Tibial nerve (tissue), 4 donors: ENCODE measurements at regions not wholly inside any gene's neighbourhood (a gene's known extent, or its start where the extent isn't known, plus 50 kb on each side); places are given as distances from the start of the nearest gene placed in this dataset.

Experiments used
- DNase-seq, 2 donors: peaks; one replicate each; pipeline ENCODE4 v3.0.0-alpha.2; 2019; ENCODE audit warnings: low spot score in 2 of 2
- H3K27ac ChIP-seq, 4 donors: fragments of 200-600 bp; sonication (generic) in 3 of 4; one replicate each; pipeline ENCODE4 v1.5.1; 2017 to 2019; ENCODE audit warnings: mild to moderate bottlenecking in 1 of 4
- H3K27me3 ChIP-seq, 2 donors: fragments of 200-600 bp; sonication (generic) in 1 of 2; one replicate each; pipeline versions ENCODE4 v1.5.1 to v1.6.0; 2017 to 2019
- H3K36me3 ChIP-seq, 3 donors: fragments of 200-600 bp; sonication (generic); one replicate each; pipeline ENCODE4 v1.5.1; 2018 to 2019
- H3K4me1 ChIP-seq, 4 donors: fragments of 200-600 bp; sonication (generic) in 3 of 4; one replicate each; pipeline ENCODE4 v1.5.1; 2017 to 2019
- H3K4me3 ChIP-seq, 4 donors: fragments of 200-600 bp; sonication (generic) in 3 of 4; one replicate each; pipeline ENCODE4 v1.5.1; 2017 to 2019; ENCODE audit warnings: mild to moderate bottlenecking in 1 of 4, moderate library complexity in 1 of 4
- H3K9me3 ChIP-seq, 4 donors: fragments of 200-600 bp; sonication (generic) in 3 of 4; one replicate each; pipeline ENCODE4 v1.5.1; 2017 to 2019
- CTCF ChIP-seq, 5 experiments: fragments of 200-600 bp in 3 of 5; fragments of 450-650 bp in 2 of 5; sonication (generic) in 3 of 5; IDR thresholded peaks; one replicate each; pipeline ENCODE4 v1.5.1; 2016 to 2019; ENCODE audit warnings: antibody characterized with exemption in 5 of 5, mild to moderate bottlenecking in 3 of 5, moderate library complexity in 2 of 5
- EP300 ChIP-seq, 2 donors: sonication (generic); formaldehyde crosslinking; IDR thresholded peaks; one replicate each; pipeline ENCODE4 v1.6.1; 2017; ENCODE audit warnings: antibody characterized with exemption in 2 of 2, mild to moderate bottlenecking in 1 of 2
- POLR2A ChIP-seq, 2 donors: fragments of 450-650 bp; IDR thresholded peaks; one replicate each; pipeline ENCODE4 v1.6.1; 2017; ENCODE audit warnings: antibody characterized with exemption in 2 of 2, mild to moderate bottlenecking in 2 of 2, moderate library complexity in 2 of 2
- WGBS, 2 donors: methylation state at CpG; one replicate each; pipeline ENCODE4 v1.1.5; 2018; 5-methylcytosine and 5-hydroxymethylcytosine counted together

GRCh38 chr21:20440338-20440737 is 557.9 kb upstream of the NCAM2 start:
- no peaks in the 10 kb centered on the region for H3K36me3 ChIP-seq

GRCh38 chr21:20443558-20444155 is 554.6 kb upstream of the NCAM2 start:
- WGBS, 2 donors, result 68% methylated on average over 13 of the region's 13 CpGs
- H3K36me3 ChIP-seq, result no peaks in the 10 kb centered on the region
- no peak for TF ChIP-seq POLR2A (IDR thresholded peaks at IDR 0.05)
- peak in 2 of 5 experiments; percentile 6 to 12 for TF ChIP-seq CTCF (IDR thresholded peaks at IDR 0.05)
- no peaks in the 10 kb centered on the region for H3K4me1 ChIP-seq
- H3K4me3 ChIP-seq, result no peak overlapping the region
- H3K9me3 ChIP-seq, result no peaks in the 10 kb centered on the region
- DNase-seq, result no peak
- H3K27me3 ChIP-seq, result no peaks in the 10 kb centered on the region
- no peak overlapping the region for H3K27ac ChIP-seq

More at GRCh38 chr21:20440338-20440737, 557.9 kb upstream of the NCAM2 start:
- no peaks in the 10 kb centered on the region for H3K27me3 ChIP-seq
- no peaks in the 10 kb centered on the region for H3K9me3 ChIP-seq
- no peaks in the 10 kb centered on the region for H3K4me1 ChIP-seq
- no peak overlapping the region for H3K27ac ChIP-seq
- H3K4me3 ChIP-seq, result no peak overlapping the region
- 83 to 85% methylated on average over 5 of the region's 5 CpGs for WGBS, 2 donors
- no peak for DNase-seq
- TF ChIP-seq CTCF (IDR thresholded peaks at IDR 0.05) (no peak), POLR2A (IDR thresholded peaks at IDR 0.05) (no peak), EP300 (IDR thresholded peaks at IDR 0.05) (no peak)

GRCh38 chr21:20445971-20446370 is 552.2 kb upstream of the NCAM2 start:
- Histone ChIP-seq H3K9me3 (no peaks in the 10 kb centered on the region), H3K36me3 (no peaks in the 10 kb centered on the region), H3K27me3 (no peaks in the 10 kb centered on the region), H3K4me1 (no peaks in the 10 kb centered on the region), H3K4me3 (no peak overlapping the region), H3K27ac (no peak overlapping the region)
- TF ChIP-seq EP300 (IDR thresholded peaks at IDR 0.05) (no peak), POLR2A (IDR thresholded peaks at IDR 0.05) (no peak), CTCF (IDR thresholded peaks at IDR 0.05) (no peak)
- DNase-seq, result no peak
- 64 to 75% methylated on average over 2 of the region's 2 CpGs for WGBS, 2 donors

GRCh38 chr21:20451046-20451445 is 547.2 kb upstream of the NCAM2 start:
- no peak overlapping the region for H3K4me3 ChIP-seq
- DNase-seq, result no peak
- no peaks in the 10 kb centered on the region for H3K4me1 ChIP-seq
- H3K27me3 ChIP-seq, result no peaks in the 10 kb centered on the region
- 75 to 78% methylated on average over 2 of the region's 2 CpGs for WGBS, 2 donors
- H3K27ac ChIP-seq, result no peak overlapping the region
- no peaks in the 10 kb centered on the region for H3K9me3 ChIP-seq
- no peaks in the 10 kb centered on the region for H3K36me3 ChIP-seq
- no peak for TF ChIP-seq EP300 (IDR thresholded peaks at IDR 0.05)
- TF ChIP-seq POLR2A (IDR thresholded peaks at IDR 0.05), result no peak
- TF ChIP-seq CTCF (IDR thresholded peaks at IDR 0.05), result no peak

- Histone ChIP-seq H3K4me3 (no peak overlapping the region), H3K9me3 (no peaks in the 10 kb centered on the region), H3K4me1 (no peaks in the 10 kb centered on the region), H3K36me3 (no peaks in the 10 kb centered on the region), H3K27ac (no peak overlapping the region), H3K27me3 (no peaks in the 10 kb centered on the region)
- WGBS, 2 donors, result 79 to 81% methylated on average over 4 of the region's 4 CpGs
- TF ChIP-seq EP300 (IDR thresholded peaks at IDR 0.05) (no peak), POLR2A (IDR thresholded peaks at IDR 0.05) (no peak), CTCF (IDR thresholded peaks at IDR 0.05) (no peak)
- no peak for DNase-seq
Observed at GRCh38 chr21:20452935-20453334, 545.3 kb upstream of the NCAM2 start.
